ENCODE measurements at regions not wholly inside any gene's neighbourhood (a gene's known extent, or its start where the extent isn't known, plus 50 kb on each side); places are given as distances from the start of the nearest gene placed in this dataset.

DNA sequence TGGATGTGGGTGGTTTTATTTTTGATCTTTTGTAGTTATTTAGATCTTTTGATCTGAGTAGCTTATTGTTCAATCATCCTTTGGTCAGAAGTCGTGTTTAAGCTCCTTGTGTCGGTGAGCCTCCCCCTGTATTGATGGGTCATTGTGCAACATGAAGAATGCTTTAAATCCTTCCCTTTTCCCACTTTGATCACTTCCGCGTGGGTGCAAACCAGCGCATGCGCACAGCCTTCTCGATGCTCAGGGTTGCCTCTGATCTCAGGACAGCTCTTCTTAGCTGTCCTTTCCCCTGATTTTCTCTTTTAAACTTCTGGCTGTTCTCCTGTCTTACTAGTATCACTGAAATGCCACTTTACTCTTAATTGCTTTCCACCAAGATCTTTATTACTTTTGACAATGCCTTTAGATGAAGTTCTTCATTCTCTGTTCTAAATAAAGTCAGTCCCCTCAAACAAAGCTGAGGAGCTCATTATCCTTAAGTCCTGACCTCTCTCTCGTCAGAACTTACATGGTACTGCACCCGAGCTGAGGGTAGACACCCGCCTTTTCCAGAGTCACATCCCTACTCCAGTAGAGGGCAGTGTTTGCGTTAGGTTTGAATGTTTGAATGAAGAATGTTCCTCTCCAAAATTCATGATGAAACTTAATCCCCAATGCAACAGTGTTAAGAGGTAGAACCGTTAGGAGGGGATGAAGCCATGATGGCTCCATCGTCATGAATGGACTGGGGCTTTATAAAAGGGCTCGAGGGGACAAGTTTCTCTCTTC is 547.9 kb upstream of the TMPRSS15 start:
- TF ChIP-seq, protein P1, sequence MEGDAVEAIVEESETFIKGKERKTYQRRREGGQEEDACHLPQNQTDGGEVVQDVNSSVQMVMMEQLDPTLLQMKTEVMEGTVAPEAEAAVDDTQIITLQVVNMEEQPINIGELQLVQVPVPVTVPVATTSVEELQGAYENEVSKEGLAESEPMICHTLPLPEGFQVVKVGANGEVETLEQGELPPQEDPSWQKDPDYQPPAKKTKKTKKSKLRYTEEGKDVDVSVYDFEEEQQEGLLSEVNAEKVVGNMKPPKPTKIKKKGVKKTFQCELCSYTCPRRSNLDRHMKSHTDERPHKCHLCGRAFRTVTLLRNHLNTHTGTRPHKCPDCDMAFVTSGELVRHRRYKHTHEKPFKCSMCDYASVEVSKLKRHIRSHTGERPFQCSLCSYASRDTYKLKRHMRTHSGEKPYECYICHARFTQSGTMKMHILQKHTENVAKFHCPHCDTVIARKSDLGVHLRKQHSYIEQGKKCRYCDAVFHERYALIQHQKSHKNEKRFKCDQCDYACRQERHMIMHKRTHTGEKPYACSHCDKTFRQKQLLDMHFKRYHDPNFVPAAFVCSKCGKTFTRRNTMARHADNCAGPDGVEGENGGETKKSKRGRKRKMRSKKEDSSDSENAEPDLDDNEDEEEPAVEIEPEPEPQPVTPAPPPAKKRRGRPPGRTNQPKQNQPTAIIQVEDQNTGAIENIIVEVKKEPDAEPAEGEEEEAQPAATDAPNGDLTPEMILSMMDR (conservative IDR thresholded peaks at IDR 0.05) = peak; percentile 90
- H3K27ac ChIP-seq = no peak overlapping the region

- H3K27ac ChIP-seq = no peak overlapping the region
- TF ChIP-seq, protein P1 (conservative IDR thresholded peaks at IDR 0.05) = no peak
Observed at GRCh38 chr21:18954441-18954844, 550.9 kb upstream of the TMPRSS15 start.

DNA sequence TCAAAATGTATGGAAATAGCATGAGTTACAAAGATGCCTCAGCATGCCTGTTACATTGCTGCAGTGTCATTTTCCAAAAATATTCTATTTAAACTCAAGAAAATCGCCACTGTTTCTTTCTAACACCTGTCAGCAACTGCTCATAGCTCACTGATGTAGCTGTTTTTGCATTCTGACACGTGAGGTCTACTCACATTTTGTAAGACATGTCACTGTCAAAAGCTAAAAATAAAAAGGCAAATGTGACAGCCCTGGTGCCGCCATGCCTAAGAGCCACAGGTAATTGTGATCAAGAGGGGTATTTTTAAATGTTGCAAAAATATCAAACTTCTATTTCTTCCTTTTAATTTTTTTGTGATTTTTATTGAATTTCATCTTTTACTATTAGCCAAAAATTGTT is 556.2 kb upstream of the TMPRSS15 start:
- TF ChIP-seq, protein P1 (conservative IDR thresholded peaks at IDR 0.05) = no peak
- H3K27ac ChIP-seq = no peak overlapping the region

- TF ChIP-seq, protein P1 (conservative IDR thresholded peaks at IDR 0.05) = no peak
- no peak overlapping the region for H3K27ac ChIP-seq
Observed at GRCh38 chr21:18960306-18960705, 556.7 kb upstream of the TMPRSS15 start.

DNA sequence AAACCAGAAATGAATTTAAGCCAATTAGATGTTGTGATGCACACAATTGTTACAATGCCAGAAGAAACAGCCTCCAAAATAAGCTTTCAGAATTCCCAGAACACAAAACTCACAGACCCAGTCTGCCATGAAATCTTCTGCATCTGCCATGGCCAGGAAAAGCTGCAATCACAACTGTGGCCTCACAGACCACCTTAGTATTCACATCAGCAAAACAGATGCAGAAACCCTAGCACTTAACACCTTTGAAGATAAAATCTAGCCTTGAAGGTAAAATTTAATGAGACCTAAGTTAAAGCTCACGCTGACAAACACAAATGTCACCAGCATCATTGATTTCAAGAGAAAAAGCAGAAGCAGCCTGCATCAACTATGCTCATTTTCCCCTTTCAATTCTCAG is 566.8 kb upstream of the TMPRSS15 start:
- TF ChIP-seq, protein P1 (conservative IDR thresholded peaks at IDR 0.05) = no peak
- H3K27ac ChIP-seq = peak overlapping the region; percentile 54

GRCh38 chr21:18970941-18971340 is 567.4 kb upstream of the TMPRSS15 start:
- TF ChIP-seq, protein P1 (conservative IDR thresholded peaks at IDR 0.05) = no peak
- H3K27ac ChIP-seq = peak overlapping the region; percentile 54

DNA sequence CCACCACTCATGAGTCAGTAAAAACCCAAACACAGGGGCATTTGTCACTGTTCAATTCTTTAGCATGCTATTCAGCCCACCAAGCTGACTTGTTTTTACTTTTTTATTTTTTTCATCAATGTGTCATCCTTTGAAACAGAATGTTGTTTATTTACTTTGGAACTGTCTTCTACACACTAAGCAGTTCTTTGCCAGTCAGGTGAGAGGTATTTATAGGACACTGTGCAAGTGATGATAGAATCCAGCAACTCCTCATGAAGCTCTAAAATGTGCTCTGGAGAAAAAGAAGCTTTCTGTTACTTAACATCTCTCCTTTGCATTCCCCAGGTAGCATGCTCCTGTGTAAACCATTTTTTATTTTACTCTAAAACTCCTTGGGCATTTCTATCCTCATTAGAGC is 582.0 kb upstream of the TMPRSS15 start:
- H3K27ac ChIP-seq = no peak overlapping the region
- TF ChIP-seq, protein P1 (conservative IDR thresholded peaks at IDR 0.05) = no peak

Data from VCaP (cell line).